CD1c-positive myeloid dendritic cell (primary cell): ENCODE measurements at regions not wholly inside any gene's neighbourhood (a gene's known extent, or its start where the extent isn't known, plus 50 kb on each side); places are given as distances from the start of the nearest gene placed in this dataset.
A peak's percentile ranks its signal among the peaks of the same experiment; 100 is the strongest.

Source experiments
- DNase-seq: peaks from one replicate; pipeline ENCODE4 v3.0.0-alpha.2; 2016; ENCODE audit errors: extremely low spot score

GRCh38 chr15:93167291-93167690 lies 78.3 kb upstream of the RGMA start:
- DNase-seq = no peak

GRCh38 chr15:93166675-93167074 lies 77.7 kb upstream of the RGMA start:
- no peak for DNase-seq

- no peak for DNase-seq
Measured at GRCh38 chr15:93165734-93166470, 76.9 kb upstream of the RGMA start.

GRCh38 chr15:93164409-93164808 lies 75.4 kb upstream of the RGMA start:
- no peak for DNase-seq

- DNase-seq = no peak
Measured at GRCh38 chr15:93162560-93162959, 73.5 kb upstream of the RGMA start.

GRCh38 chr15:93159930-93160329 lies 70.9 kb upstream of the RGMA start:
- DNase-seq = no peak

- DNase-seq = no peak
Measured at GRCh38 chr15:93158097-93158900, 69.3 kb upstream of the RGMA start.

- no peak for DNase-seq
Measured at GRCh38 chr15:93154666-93155065, 65.7 kb upstream of the RGMA start.

GRCh38 chr15:93152951-93153350 lies 63.9 kb upstream of the RGMA start:
- no peak for DNase-seq

- DNase-seq = no peak
Measured at GRCh38 chr15:93152360-93152759, 63.3 kb upstream of the RGMA start.

GRCh38 chr15:93150910-93151881 lies 62.2 kb upstream of the RGMA start:
- peak; percentile 21 for DNase-seq

- no peak for DNase-seq
Measured at GRCh38 chr15:93146601-93147000, 57.6 kb upstream of the RGMA start.

- no peak for DNase-seq
Measured at GRCh38 chr15:93146196-93146595, 57.2 kb upstream of the RGMA start.

- no peak for DNase-seq
Measured at GRCh38 chr15:93144463-93145236, 55.6 kb upstream of the RGMA start.

GRCh38 chr15:93143186-93143585 lies 54.2 kb upstream of the RGMA start:
- no peak for DNase-seq

GRCh38 chr15:93141371-93141794 lies 52.4 kb upstream of the RGMA start:
- DNase-seq = peak; percentile 35

GRCh38 chr15:93139436-93139835 lies 50.4 kb upstream of the RGMA start:
- no peak for DNase-seq

GRCh38 chr15:93138681-93139250 lies 49.8 kb upstream of the RGMA start:
- DNase-seq = no peak
